Ishikawa (cell line): ENCODE measurements at regions not wholly inside any gene's neighbourhood (a gene's known extent, or its start where the extent isn't known, plus 50 kb on each side); places are given as distances from the start of the nearest gene placed in this dataset.

Experiments used
- CEBPB ChIP-seq: IDR thresholded peaks from 2 replicates; pipeline ENCODE4 v1.6.1; 2012
- EGR1 ChIP-seq: IDR thresholded peaks from 2 replicates; pipeline ENCODE4 v1.6.1; 2012
- EP300 ChIP-seq: IDR thresholded peaks from 2 replicates; pipeline ENCODE4 v1.6.1; 2012; ENCODE audit warnings: borderline replicate concordance
- FOXM1 ChIP-seq: IDR thresholded peaks from 2 replicates; pipeline ENCODE4 v1.6.1; 2012; ENCODE audit warnings: low read depth, borderline replicate concordance
- MAX ChIP-seq: IDR thresholded peaks from 2 replicates; pipeline ENCODE4 v1.6.1; 2012
- RAD21 ChIP-seq: IDR thresholded peaks from 2 replicates; pipeline ENCODE4 v1.6.1; 2012; ENCODE audit warnings: low read depth
- REST ChIP-seq: IDR thresholded peaks from 2 replicates; pipeline ENCODE4 v1.6.1; 2012; ENCODE audit warnings: low read depth, mild to moderate bottlenecking
- TAF1 ChIP-seq: IDR thresholded peaks from 2 replicates; pipeline ENCODE4 v1.6.1; 2012; ENCODE audit warnings: low read depth, mild to moderate bottlenecking
- TCF12 ChIP-seq: IDR thresholded peaks from 2 replicates; pipeline ENCODE4 v1.6.1; 2012; ENCODE audit warnings: low read depth
- TEAD4 ChIP-seq: IDR thresholded peaks from 2 replicates; pipeline ENCODE4 v1.6.1; 2012
- YY1 ChIP-seq: IDR thresholded peaks from 2 replicates; pipeline ENCODE4 v1.6.1; 2012; ENCODE audit warnings: low read depth

- TF ChIP-seq FOXM1 (no peak), EGR1 (no peak), CEBPB (no peak), MAX (no peak), YY1 (no peak), EP300 (no peak), TAF1 (no peak), REST (no peak), TCF12 (no peak), TEAD4 (no peak), RAD21 (no peak)
These were observed 156.7 kb downstream of the TRIML1 start for GRCh38 chr4:188295899-188296298.
